ENCODE measurements at regions not wholly inside any gene's neighbourhood (a gene's known extent, or its start where the extent isn't known, plus 50 kb on each side); places are given as distances from the start of the nearest gene placed in this dataset.
"Not testable (repeated sequence)": the region's sequence is repeated elsewhere in the genome, so short reads cannot be mapped to it uniquely, and the experiment has no call there.

DNA sequence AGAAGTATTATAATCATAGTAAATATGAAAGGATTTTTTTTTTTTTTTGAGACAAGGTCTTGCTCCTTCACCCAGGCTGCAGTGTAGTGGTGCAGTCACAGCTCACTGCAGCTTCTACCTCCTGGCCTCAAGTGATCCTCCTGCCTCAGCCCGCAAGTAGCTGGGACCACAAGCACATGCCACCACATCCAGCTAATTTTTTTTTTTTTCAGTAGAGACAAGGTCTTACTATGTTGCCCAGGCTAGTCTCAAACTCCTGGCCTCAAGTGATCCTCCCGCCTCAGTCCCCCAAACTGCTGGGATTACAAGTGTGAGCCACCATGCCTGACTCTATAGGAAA lies 86.2 kb upstream of the FOXN2 start:
- Histone ChIP-seq H3K27ac (no peak overlapping the region), H3K36me3 (no peaks in the 10 kb centered on the region), H3K4me3 (no peak overlapping the region), H3K27me3 (no peaks in the 10 kb centered on the region), H3K4me1 (no peaks in the 10 kb centered on the region), H3K9me3 (no peaks in the 10 kb centered on the region)
- no peak for ATAC-seq
- no peak for TF ChIP-seq POLR2A (IDR thresholded peaks at IDR 0.05)
- no peak for TF ChIP-seq EP300 (IDR thresholded peaks at IDR 0.05)
- no peak for TF ChIP-seq POLR2AphosphoS5 (IDR thresholded peaks at IDR 0.05)
- TF ChIP-seq, protein P1, sequence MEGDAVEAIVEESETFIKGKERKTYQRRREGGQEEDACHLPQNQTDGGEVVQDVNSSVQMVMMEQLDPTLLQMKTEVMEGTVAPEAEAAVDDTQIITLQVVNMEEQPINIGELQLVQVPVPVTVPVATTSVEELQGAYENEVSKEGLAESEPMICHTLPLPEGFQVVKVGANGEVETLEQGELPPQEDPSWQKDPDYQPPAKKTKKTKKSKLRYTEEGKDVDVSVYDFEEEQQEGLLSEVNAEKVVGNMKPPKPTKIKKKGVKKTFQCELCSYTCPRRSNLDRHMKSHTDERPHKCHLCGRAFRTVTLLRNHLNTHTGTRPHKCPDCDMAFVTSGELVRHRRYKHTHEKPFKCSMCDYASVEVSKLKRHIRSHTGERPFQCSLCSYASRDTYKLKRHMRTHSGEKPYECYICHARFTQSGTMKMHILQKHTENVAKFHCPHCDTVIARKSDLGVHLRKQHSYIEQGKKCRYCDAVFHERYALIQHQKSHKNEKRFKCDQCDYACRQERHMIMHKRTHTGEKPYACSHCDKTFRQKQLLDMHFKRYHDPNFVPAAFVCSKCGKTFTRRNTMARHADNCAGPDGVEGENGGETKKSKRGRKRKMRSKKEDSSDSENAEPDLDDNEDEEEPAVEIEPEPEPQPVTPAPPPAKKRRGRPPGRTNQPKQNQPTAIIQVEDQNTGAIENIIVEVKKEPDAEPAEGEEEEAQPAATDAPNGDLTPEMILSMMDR (IDR thresholded peaks at IDR 0.05) = no peak
- WGBS, 2 donors (ENCODE audit: low coverage in 1 of 2) = 100% methylated on average over 1 of the region's 2 CpGs; no CpG with 5 or more reads in 1 of the 2 donors

- H3K4me1 ChIP-seq = no peaks in the 10 kb centered on the region
- no peak overlapping the region for H3K4me3 ChIP-seq
- no peaks in the 10 kb centered on the region for H3K27me3 ChIP-seq
- 92 to 100% methylated on average over 5 of the region's 5 CpGs for WGBS, 2 donors (ENCODE audit: low coverage in 1 of 2)
- TF ChIP-seq POLR2A (IDR thresholded peaks at IDR 0.05) (no peak), POLR2AphosphoS5 (IDR thresholded peaks at IDR 0.05) (no peak), EP300 (IDR thresholded peaks at IDR 0.05) (no peak)
- TF ChIP-seq, protein P1 (IDR thresholded peaks at IDR 0.05) = no peak
- no peak for ATAC-seq
- H3K36me3 ChIP-seq = no peaks in the 10 kb centered on the region
- no peaks in the 10 kb centered on the region for H3K9me3 ChIP-seq
- H3K27ac ChIP-seq = no peak overlapping the region
These were observed 85.4 kb upstream of the FOXN2 start for GRCh38 chr2:48229063-48229462.

DNA sequence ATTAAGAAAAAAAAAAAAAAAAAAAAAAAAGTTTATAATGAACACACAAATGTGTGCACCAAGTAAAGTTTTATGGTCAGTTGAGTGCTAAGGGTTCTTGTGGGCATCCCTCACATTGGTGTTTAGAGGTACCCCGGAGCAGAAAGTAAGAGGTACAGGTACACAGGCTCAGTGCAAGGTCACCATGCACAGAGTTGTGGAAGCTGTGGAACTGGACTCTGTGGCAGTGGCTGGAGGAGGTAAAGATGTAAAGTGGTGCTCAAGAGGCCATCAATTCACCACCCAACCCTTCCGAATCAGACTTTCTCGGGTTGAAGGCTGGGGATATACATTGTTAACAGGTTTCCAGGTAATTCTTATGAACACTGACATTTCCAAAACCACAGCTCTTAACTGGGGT lies 83.6 kb upstream of the FOXN2 start:
- 90 to 100% methylated on average over 2 to 3 of the region's 3 CpGs for WGBS, 2 donors (ENCODE audit: low coverage in 1 of 2)

GRCh38 chr2:48232351-48232750 lies 82.1 kb upstream of the FOXN2 start:
- H3K27me3 ChIP-seq = no peaks in the 10 kb centered on the region
- ATAC-seq = no peak
- H3K36me3 ChIP-seq = no peaks in the 10 kb centered on the region
- no peak overlapping the region for H3K4me3 ChIP-seq
- H3K27ac ChIP-seq = no peak overlapping the region
- TF ChIP-seq EP300 (IDR thresholded peaks at IDR 0.05) (no peak), POLR2A (IDR thresholded peaks at IDR 0.05) (no peak), POLR2AphosphoS5 (IDR thresholded peaks at IDR 0.05) (no peak)
- TF ChIP-seq, protein P1 (IDR thresholded peaks at IDR 0.05) = no peak
- WGBS, 2 donors (ENCODE audit: low coverage in 1 of 2) = 88 to 98% methylated on average over 6 of the region's 6 CpGs
- H3K4me1 ChIP-seq = no peaks in the 10 kb centered on the region
- no peaks in the 10 kb centered on the region for H3K9me3 ChIP-seq

More for the DNA sequence above, 83.6 kb upstream of the FOXN2 start:
- no peak overlapping the region for H3K27ac ChIP-seq
- no peak overlapping the region for H3K4me3 ChIP-seq
- H3K9me3 ChIP-seq = no peaks in the 10 kb centered on the region
- ATAC-seq = no peak
- no peaks in the 10 kb centered on the region for H3K4me1 ChIP-seq
- H3K27me3 ChIP-seq = no peaks in the 10 kb centered on the region
- no peaks in the 10 kb centered on the region for H3K36me3 ChIP-seq
- TF ChIP-seq, protein P1 (IDR thresholded peaks at IDR 0.05) = no peak

DNA sequence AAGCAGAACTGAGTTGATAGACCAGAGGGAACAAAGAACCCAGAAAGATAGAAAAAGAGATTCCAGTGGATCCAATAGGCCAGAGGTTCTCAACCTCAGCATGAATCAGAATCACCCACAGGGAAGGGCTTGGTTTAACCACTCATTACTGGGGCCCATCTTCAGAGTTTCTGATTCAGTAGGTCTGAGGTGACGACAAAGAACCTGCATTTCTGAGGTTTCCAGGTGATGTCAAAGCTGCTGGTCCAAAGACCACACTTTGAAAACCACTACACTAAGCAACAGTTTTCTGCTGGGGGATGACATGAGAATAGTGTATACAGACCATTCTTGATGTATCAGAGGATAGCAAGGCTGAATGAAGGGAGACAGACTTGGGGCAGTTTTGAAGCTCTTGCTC lies 81.5 kb upstream of the FOXN2 start:
- Histone ChIP-seq H3K36me3 (no peaks in the 10 kb centered on the region), H3K4me3 (no peak overlapping the region), H3K27me3 (no peaks in the 10 kb centered on the region), H3K4me1 (no peaks in the 10 kb centered on the region), H3K27ac (no peak overlapping the region), H3K9me3 (no peaks in the 10 kb centered on the region)
- WGBS, 2 donors (ENCODE audit: low coverage in 1 of 2) = 100% methylated on average over 1 of the region's 1 CpG
- no peak for ATAC-seq
- TF ChIP-seq, protein P1 (IDR thresholded peaks at IDR 0.05) = no peak
- TF ChIP-seq EP300 (IDR thresholded peaks at IDR 0.05) = no peak
- no peak for TF ChIP-seq POLR2A (IDR thresholded peaks at IDR 0.05)
- TF ChIP-seq POLR2AphosphoS5 (IDR thresholded peaks at IDR 0.05) = no peak

- 80 to 100% methylated on average over 1 of the region's 5 CpGs for WGBS, 2 donors (ENCODE audit: low coverage in 1 of 2)
- H3K36me3 ChIP-seq, H3K27ac ChIP-seq, ATAC-seq, H3K4me3 ChIP-seq, H3K4me1 ChIP-seq, H3K9me3 ChIP-seq, H3K27me3 ChIP-seq: not testable (repeated sequence)
These were observed 80.7 kb upstream of the FOXN2 start for GRCh38 chr2:48233824-48234223.
